ENCODE measurements at regions not wholly inside any gene's neighbourhood (a gene's known extent, or its start where the extent isn't known, plus 50 kb on each side); places are given as distances from the start of the nearest gene placed in this dataset.

DNA sequence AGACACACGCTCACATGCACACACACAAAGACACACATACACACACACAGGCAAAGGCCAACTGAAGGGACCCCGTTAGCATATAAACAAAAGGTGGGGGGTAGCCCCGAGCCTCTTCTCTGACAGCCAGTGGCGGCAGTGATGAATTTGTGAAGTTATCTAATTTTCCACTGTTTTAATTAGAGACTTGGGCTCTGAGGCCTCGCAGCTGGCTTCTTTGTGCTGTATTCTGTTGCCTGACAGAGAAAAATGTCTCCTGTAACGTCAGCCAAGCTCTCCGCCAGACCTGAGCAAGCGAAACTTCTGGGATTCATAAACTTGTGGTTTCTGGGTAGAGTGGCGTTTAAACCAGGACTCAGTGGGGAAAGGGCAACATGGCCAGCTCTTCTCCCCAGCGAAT lies 113.9 kb upstream of the FOXF1 start:
- DNase-seq, result no peak
- Histone ChIP-seq H3K4me3 (no peak overlapping the region), H3K27me3 (no peaks in the 10 kb centered on the region), H3K36me3 (no peaks in the 10 kb centered on the region), H3K9me3 (no peaks in the 10 kb centered on the region), H3K27ac (no peak overlapping the region), H3K4me1 (no peaks in the 10 kb centered on the region)
- no peak for ATAC-seq
- intact Hi-C loops (cut with DNase I), result no loop called here
- no peak for TF ChIP-seq POLR2A (IDR thresholded peaks at IDR 0.05)
- TF ChIP-seq, protein P1, sequence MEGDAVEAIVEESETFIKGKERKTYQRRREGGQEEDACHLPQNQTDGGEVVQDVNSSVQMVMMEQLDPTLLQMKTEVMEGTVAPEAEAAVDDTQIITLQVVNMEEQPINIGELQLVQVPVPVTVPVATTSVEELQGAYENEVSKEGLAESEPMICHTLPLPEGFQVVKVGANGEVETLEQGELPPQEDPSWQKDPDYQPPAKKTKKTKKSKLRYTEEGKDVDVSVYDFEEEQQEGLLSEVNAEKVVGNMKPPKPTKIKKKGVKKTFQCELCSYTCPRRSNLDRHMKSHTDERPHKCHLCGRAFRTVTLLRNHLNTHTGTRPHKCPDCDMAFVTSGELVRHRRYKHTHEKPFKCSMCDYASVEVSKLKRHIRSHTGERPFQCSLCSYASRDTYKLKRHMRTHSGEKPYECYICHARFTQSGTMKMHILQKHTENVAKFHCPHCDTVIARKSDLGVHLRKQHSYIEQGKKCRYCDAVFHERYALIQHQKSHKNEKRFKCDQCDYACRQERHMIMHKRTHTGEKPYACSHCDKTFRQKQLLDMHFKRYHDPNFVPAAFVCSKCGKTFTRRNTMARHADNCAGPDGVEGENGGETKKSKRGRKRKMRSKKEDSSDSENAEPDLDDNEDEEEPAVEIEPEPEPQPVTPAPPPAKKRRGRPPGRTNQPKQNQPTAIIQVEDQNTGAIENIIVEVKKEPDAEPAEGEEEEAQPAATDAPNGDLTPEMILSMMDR (IDR thresholded peaks at IDR 0.05), result no peak
- WGBS (ENCODE audit: insufficient coverage, low coverage, low lambda C conversion rate, missing lambda C conversion rate), result 35% methylated on average over 4 of the region's 10 CpGs

DNA sequence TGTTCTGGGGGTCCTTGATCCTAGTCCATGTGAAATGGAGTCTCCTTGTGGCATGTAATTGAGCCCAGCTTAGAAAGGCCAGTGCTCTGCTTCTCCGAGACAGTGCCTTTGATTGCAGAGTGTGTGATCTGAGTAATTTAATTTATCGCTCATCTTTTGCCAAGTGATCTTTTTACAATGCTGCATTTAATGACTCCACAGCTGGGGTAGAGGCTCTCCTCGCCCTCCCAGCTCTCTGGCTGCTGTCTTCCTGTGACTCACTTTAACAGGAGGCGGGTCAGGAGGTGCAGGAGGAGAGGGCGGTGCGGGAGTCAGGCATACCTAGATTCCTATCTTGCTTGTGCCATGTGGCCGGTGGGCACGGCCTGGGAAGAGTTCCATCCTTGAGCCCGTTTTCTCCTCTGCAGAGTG lies 113.4 kb upstream of the FOXF1 start:
- ATAC-seq (no peak), DNase-seq (no peak)
- no peak overlapping the region for H3K27ac ChIP-seq
- no peaks in the 10 kb centered on the region for H3K36me3 ChIP-seq
- H3K4me1 ChIP-seq, result no peaks in the 10 kb centered on the region
- WGBS (ENCODE audit: insufficient coverage, low coverage, low lambda C conversion rate, missing lambda C conversion rate), result 42% methylated on average over 7 of the region's 9 CpGs
- intact Hi-C loops (cut with DNase I), result no loop called here
- H3K27me3 ChIP-seq, result no peaks in the 10 kb centered on the region
- no peak for TF ChIP-seq POLR2A (IDR thresholded peaks at IDR 0.05)
- TF ChIP-seq, protein P1 (IDR thresholded peaks at IDR 0.05), result no peak
- no peaks in the 10 kb centered on the region for H3K9me3 ChIP-seq
- H3K4me3 ChIP-seq, result no peak overlapping the region

DNA sequence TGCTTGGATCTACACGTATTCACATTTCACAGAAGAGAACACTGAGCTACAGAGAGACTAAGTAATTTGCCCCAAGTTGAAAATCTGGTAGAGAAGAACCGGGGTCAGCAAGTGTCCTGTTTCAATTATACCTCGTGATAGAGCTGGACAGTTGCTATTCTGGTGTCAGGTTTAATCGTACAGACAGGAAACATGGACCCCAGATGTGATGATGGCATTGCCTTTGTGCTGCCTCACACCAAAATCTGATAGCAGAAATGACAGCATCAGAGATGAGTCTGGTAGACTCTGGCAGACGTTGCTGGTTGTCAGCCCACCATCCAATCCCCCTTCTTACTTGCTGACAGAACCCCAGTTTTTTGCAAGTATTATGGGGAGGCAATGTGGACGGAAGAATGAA lies 112.1 kb upstream of the FOXF1 start:
- Histone ChIP-seq H3K4me3 (no peak overlapping the region), H3K27ac (no peak overlapping the region), H3K4me1 (no peaks in the 10 kb centered on the region), H3K36me3 (no peaks in the 10 kb centered on the region), H3K9me3 (no peaks in the 10 kb centered on the region), H3K27me3 (no peaks in the 10 kb centered on the region)
- no peak for TF ChIP-seq POLR2A (IDR thresholded peaks at IDR 0.05)
- TF ChIP-seq, protein P1 (IDR thresholded peaks at IDR 0.05), result no peak
- WGBS (ENCODE audit: insufficient coverage, low coverage, low lambda C conversion rate, missing lambda C conversion rate), result 36% methylated on average over 6 of the region's 6 CpGs
- ATAC-seq (no peak), DNase-seq (no peak)
- intact Hi-C loops (cut with DNase I), result no loop called here

DNA sequence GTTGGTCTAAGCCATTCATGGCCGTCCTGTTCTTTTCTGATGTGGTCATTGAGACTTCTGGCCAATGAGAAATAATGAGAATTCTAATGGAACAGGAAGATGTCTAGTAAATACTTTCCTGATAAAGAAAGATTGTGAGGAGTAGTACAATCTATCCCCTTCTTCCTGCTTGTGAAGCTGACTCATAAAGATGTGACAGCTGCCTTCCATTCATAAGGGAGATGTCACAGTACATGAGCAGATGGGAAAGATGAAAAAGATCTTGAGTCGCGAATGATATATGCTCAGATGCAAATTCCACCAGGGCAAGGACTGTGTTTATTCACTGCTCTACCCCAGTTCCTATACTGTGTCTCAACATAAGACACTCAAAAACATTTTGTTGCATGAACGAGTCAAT lies 111.7 kb upstream of the FOXF1 start:
- ATAC-seq, result no peak
- intact Hi-C loops (cut with DNase I), result no loop called here
- no peak for TF ChIP-seq POLR2A (IDR thresholded peaks at IDR 0.05)
- TF ChIP-seq, protein P1 (IDR thresholded peaks at IDR 0.05), result no peak
- Histone ChIP-seq H3K9me3 (no peaks in the 10 kb centered on the region), H3K36me3 (no peaks in the 10 kb centered on the region), H3K4me1 (no peaks in the 10 kb centered on the region), H3K27me3 (no peaks in the 10 kb centered on the region), H3K27ac (no peak overlapping the region), H3K4me3 (no peak overlapping the region)
- 50% methylated on average over 4 of the region's 4 CpGs for WGBS (ENCODE audit: insufficient coverage, low coverage, low lambda C conversion rate, missing lambda C conversion rate)
- DNase-seq, result no peak

DNA sequence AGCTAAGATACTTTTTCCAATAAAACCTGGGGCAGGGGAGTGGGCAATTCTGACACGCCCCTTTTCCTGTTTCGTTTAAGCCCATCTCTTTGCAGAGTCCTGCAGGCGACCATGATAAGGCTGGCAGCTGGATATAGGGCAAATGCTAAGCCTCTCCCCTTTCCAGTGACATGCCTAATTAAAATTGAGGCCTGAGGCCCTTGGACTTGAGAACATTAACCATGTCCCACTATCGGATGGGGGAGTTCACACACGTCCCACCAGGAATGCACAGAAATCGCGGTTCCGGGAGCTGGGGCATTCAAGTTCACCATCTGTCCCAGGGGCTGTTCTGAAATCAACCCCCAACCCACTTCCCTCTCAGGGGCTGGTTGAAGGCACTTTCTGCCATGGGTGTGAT lies 109.2 kb upstream of the FOXF1 start:
- 72% methylated on average over 8 of the region's 8 CpGs for WGBS (ENCODE audit: insufficient coverage, low coverage, low lambda C conversion rate, missing lambda C conversion rate)
- intact Hi-C loops (cut with DNase I), result no loop called here
- no peak for DNase-seq
- no peaks in the 10 kb centered on the region for H3K36me3 ChIP-seq
- H3K4me1 ChIP-seq, result no peaks in the 10 kb centered on the region
- TF ChIP-seq, protein P1 (IDR thresholded peaks at IDR 0.05), result no peak
- TF ChIP-seq POLR2A (IDR thresholded peaks at IDR 0.05), result no peak
- no peak overlapping the region for H3K4me3 ChIP-seq
- no peak for ATAC-seq
- H3K9me3 ChIP-seq, result no peaks in the 10 kb centered on the region
- H3K27ac ChIP-seq, result no peak overlapping the region
- no peaks in the 10 kb centered on the region for H3K27me3 ChIP-seq
